Brain microvascular endothelial cell (primary cell): ENCODE measurements at regions not wholly inside any gene's neighbourhood (a gene's known extent, or its start where the extent isn't known, plus 50 kb on each side); places are given as distances from the start of the nearest gene placed in this dataset.

Source experiments
- DNase-seq: peaks from one replicate; pipeline ENCODE4 v3.0.0-alpha.2; 2020
- H3K27ac ChIP-seq: fragments of 250-450 bp; sonication (Bioruptor Pico); 2 replicates; pipeline ENCODE4 v1.5.1; 2020; ENCODE audit warnings: mild to moderate bottlenecking, moderate library complexity
- H3K27me3 ChIP-seq: fragments of 250-450 bp; sonication (Bioruptor Pico); replicated peaks from 2 replicates; pipeline ENCODE4 v1.5.1; 2020; ENCODE audit warnings: mild to moderate bottlenecking
- H3K36me3 ChIP-seq: fragments of 250-450 bp; sonication (Bioruptor Pico); replicated peaks from 2 replicates; pipeline ENCODE4 v1.5.1; 2020; ENCODE audit warnings: mild to moderate bottlenecking
- H3K4me3 ChIP-seq: 2 replicates; pipeline ENCODE4 v1.5.1; 2011; ENCODE audit warnings: low read depth, mild to moderate bottlenecking, control low read depth, low read length, moderate library complexity
- in situ Hi-C: cut with HindIII; loops from 2 replicates; pipeline ENCODE4 v1.10.0; 2017; ENCODE audit warnings: low sequenced_read_pairs, low pct_ligation_motif_present
- TF ChIP-seq, protein P1 (sequence below): IDR thresholded peaks from 2 replicates; pipeline ENCODE4 v1.5.1; 2011; ENCODE audit warnings: low read depth, mild to moderate bottlenecking, moderate library complexity, low read length, control low read depth, inconsistent platforms; ENCODE audit errors: missing control alignments

GRCh38 chr1:2887941-2888855 lies 86.7 kb upstream of the TTC34 start:
- in situ Hi-C loops: no loop called here

GRCh38 chr1:2890221-2890850 lies 88.8 kb upstream of the TTC34 start:
- Histone ChIP-seq H3K36me3 (no peaks in the 10 kb centered on the region), H3K4me3 (no peak overlapping the region), H3K27me3 (no peaks in the 10 kb centered on the region), H3K27ac (no peak overlapping the region)
- TF ChIP-seq, protein P1, sequence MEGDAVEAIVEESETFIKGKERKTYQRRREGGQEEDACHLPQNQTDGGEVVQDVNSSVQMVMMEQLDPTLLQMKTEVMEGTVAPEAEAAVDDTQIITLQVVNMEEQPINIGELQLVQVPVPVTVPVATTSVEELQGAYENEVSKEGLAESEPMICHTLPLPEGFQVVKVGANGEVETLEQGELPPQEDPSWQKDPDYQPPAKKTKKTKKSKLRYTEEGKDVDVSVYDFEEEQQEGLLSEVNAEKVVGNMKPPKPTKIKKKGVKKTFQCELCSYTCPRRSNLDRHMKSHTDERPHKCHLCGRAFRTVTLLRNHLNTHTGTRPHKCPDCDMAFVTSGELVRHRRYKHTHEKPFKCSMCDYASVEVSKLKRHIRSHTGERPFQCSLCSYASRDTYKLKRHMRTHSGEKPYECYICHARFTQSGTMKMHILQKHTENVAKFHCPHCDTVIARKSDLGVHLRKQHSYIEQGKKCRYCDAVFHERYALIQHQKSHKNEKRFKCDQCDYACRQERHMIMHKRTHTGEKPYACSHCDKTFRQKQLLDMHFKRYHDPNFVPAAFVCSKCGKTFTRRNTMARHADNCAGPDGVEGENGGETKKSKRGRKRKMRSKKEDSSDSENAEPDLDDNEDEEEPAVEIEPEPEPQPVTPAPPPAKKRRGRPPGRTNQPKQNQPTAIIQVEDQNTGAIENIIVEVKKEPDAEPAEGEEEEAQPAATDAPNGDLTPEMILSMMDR: no peak
- in situ Hi-C loops: no loop called here
- no peak for DNase-seq

More at GRCh38 chr1:2887941-2888855, 86.7 kb upstream of the TTC34 start:
- TF ChIP-seq, protein P1: no peak
- Histone ChIP-seq H3K4me3 (no peak overlapping the region), H3K27me3 (no peaks in the 10 kb centered on the region), H3K36me3 (no peaks in the 10 kb centered on the region), H3K27ac (no peak overlapping the region)
- DNase-seq: no peak

GRCh38 chr1:2891923-2892448 lies 90.5 kb upstream of the TTC34 start:
- no peaks in the 10 kb centered on the region for H3K36me3 ChIP-seq
- no peak overlapping the region for H3K4me3 ChIP-seq
- no peak for DNase-seq
- in situ Hi-C loops: no loop called here
- TF ChIP-seq, protein P1: no peak
- no peaks in the 10 kb centered on the region for H3K27me3 ChIP-seq
- no peak overlapping the region for H3K27ac ChIP-seq

GRCh38 chr1:2893473-2894120 lies 92.1 kb upstream of the TTC34 start:
- DNase-seq: no peak
- Histone ChIP-seq H3K36me3 (no peaks in the 10 kb centered on the region), H3K27ac (no peak overlapping the region), H3K4me3 (no peak overlapping the region), H3K27me3 (no peaks in the 10 kb centered on the region)
- TF ChIP-seq, protein P1: no peak
- in situ Hi-C loops: no loop called here

GRCh38 chr1:2894381-2895041 lies 93.0 kb upstream of the TTC34 start:
- Histone ChIP-seq H3K27me3 (no peaks in the 10 kb centered on the region), H3K36me3 (no peaks in the 10 kb centered on the region), H3K27ac (no peak overlapping the region), H3K4me3 (no peak overlapping the region)
- TF ChIP-seq, protein P1: no peak
- in situ Hi-C loops: no loop called here
- no peak for DNase-seq
